GM23248 (cell line): ENCODE measurements at regions not wholly inside any gene's neighbourhood (a gene's known extent, or its start where the extent isn't known, plus 50 kb on each side); places are given as distances from the start of the nearest gene placed in this dataset.

Experiments used
- DNase-seq: peaks from one replicate; pipeline ENCODE4 v3.0.0-alpha.2; 2015
- H2AFZ ChIP-seq: fragments of 200-600 bp; sonication (generic); 2 replicates; pipeline ENCODE4 v1.6.1; 2016; ENCODE audit warnings: antibody characterized with exemption
- H3F3A ChIP-seq: fragments of 200-600 bp; sonication (generic); 2 replicates; pipeline ENCODE4 v1.6.1; 2016; ENCODE audit warnings: mild to moderate bottlenecking, antibody characterized with exemption, mixed run types; ENCODE audit not compliant: insufficient read depth
- H3K27ac ChIP-seq: fragments of 200-600 bp; sonication (generic); 2 replicates; pipeline ENCODE4 v1.5.1; 2016; ENCODE audit warnings: mild to moderate bottlenecking
- H3K27me3 ChIP-seq: fragments of 200-600 bp; sonication (generic); replicated peaks from 2 replicates; pipeline ENCODE4 v1.6.1; 2016; ENCODE audit warnings: mild to moderate bottlenecking; ENCODE audit not compliant: insufficient read depth
- H3K36me3 ChIP-seq: fragments of 200-600 bp; sonication (generic); 2 replicates; pipeline ENCODE4 v1.6.1; 2016; ENCODE audit warnings: low read depth, mild to moderate bottlenecking
- H3K4me1 ChIP-seq: fragments of 200-600 bp; sonication (generic); 2 replicates; pipeline ENCODE4 v1.6.1; 2016; ENCODE audit warnings: mild to moderate bottlenecking; ENCODE audit not compliant: insufficient read depth
- H3K4me2 ChIP-seq: fragments of 200-600 bp; sonication (generic); one replicate; pipeline ENCODE4 v1.6.1; 2016; ENCODE audit warnings: mild to moderate bottlenecking; ENCODE audit not compliant: unreplicated experiment
- H3K4me3 ChIP-seq: fragments of 200-600 bp; sonication (generic); 2 replicates; pipeline ENCODE4 v1.5.1; 2016; ENCODE audit warnings: mild to moderate bottlenecking
- H3K79me2 ChIP-seq: fragments of 200-600 bp; sonication (generic); 2 replicates; pipeline ENCODE4 v1.6.1; 2016; ENCODE audit warnings: mild to moderate bottlenecking; ENCODE audit not compliant: insufficient read depth
- H3K9ac ChIP-seq: fragments of 200-600 bp; sonication (generic); 2 replicates; pipeline ENCODE4 v1.6.1; 2016; ENCODE audit warnings: mild to moderate bottlenecking
- H3K9me2 ChIP-seq: fragments of 200-600 bp; sonication (generic); 2 replicates; pipeline ENCODE4 v1.6.1; 2016; ENCODE audit warnings: mixed run types, mild to moderate bottlenecking, moderate library complexity; ENCODE audit not compliant: insufficient read depth
- H3K9me3 ChIP-seq: fragments of 200-600 bp; sonication (generic); one replicate; pipeline ENCODE4 v1.6.1; 2017; ENCODE audit warnings: low read depth
- H4K20me1 ChIP-seq: fragments of 200-600 bp; sonication (generic); 2 replicates; pipeline ENCODE4 v1.6.0; 2016; ENCODE audit not compliant: insufficient read depth
- EZH2 ChIP-seq: fragments of 200-600 bp; sonication (generic); IDR thresholded peaks from 2 replicates; pipeline ENCODE4 v1.6.1; 2018; ENCODE audit warnings: antibody characterized with exemption, mild to moderate bottlenecking; ENCODE audit not compliant: insufficient read depth, poor library complexity, severe bottlenecking
- EZH2phosphoT487 ChIP-seq: fragments of 200-600 bp; sonication (generic); IDR thresholded peaks from 2 replicates; pipeline ENCODE4 v1.6.1; 2018; ENCODE audit warnings: antibody characterized with exemption, moderate library complexity, mild to moderate bottlenecking, low read depth; ENCODE audit not compliant: insufficient read depth
- WGBS, 2 experiments: methylation state at CpG; one replicate each; pipeline ENCODE4 v1.1.6; 2015 to 2017; ENCODE audit warnings: low lambda C conversion rate in 2 of 2, low coverage in 1 of 2; ENCODE audit errors: missing lambda C conversion rate in 2 of 2; 5-methylcytosine and 5-hydroxymethylcytosine counted together
- in situ Hi-C: fragments of 300-500 bp; cut with MboI; formaldehyde crosslinking; loops from 2 replicates; pipeline ENCODE4 v1.15.0; 2020

GRCh38 chr2:107036293-107036692, 150.3 kb upstream of the ST6GAL2 start:
- Histone ChIP-seq H3K4me2 (no peak overlapping the region), H3K9me3 (no peaks in the 10 kb centered on the region), H4K20me1 (no peaks in the 10 kb centered on the region), H2AFZ (no peak overlapping the region), H3K4me1 (no peaks in the 10 kb centered on the region), H3K9me2 (no peaks in the 10 kb centered on the region), H3K79me2 (no peaks in the 10 kb centered on the region), H3K4me3 (no peak overlapping the region), H3K27ac (no peak overlapping the region), H3K9ac (no peak overlapping the region), H3F3A (no peaks in the 10 kb centered on the region), H3K36me3 (no peaks in the 10 kb centered on the region), H3K27me3 (peaks cover 11% of the 10 kb centered on the region; the same call in 1 of the 2 replicates)
- 58 to 60% methylated on average over 5 of the region's 5 CpGs for WGBS, 2 experiments
- in situ Hi-C loops: no loop called here
- no peak for TF ChIP-seq EZH2
- TF ChIP-seq EZH2phosphoT487: no peak
- no peak for DNase-seq

GRCh38 chr2:107062173-107062572, 176.2 kb upstream of the ST6GAL2 start:
- WGBS, 2 experiments: 1 to 4% methylated on average over 4 of the region's 4 CpGs
- H3K9me3 ChIP-seq: no peaks in the 10 kb centered on the region
- no peak for DNase-seq
- no peak overlapping the region for H3K27ac ChIP-seq
- peaks cover 17% of the 10 kb centered on the region; the same call in 1 of the 2 replicates for H3K27me3 ChIP-seq
- H3K9ac ChIP-seq: no peak overlapping the region
- H3K9me2 ChIP-seq: no peaks in the 10 kb centered on the region
- H3K79me2 ChIP-seq: no peaks in the 10 kb centered on the region
- in situ Hi-C loops: no loop called here
- H3K4me2 ChIP-seq: no peak overlapping the region
- no peaks in the 10 kb centered on the region for H4K20me1 ChIP-seq
- no peak overlapping the region for H3K4me3 ChIP-seq
- H3K36me3 ChIP-seq: no peaks in the 10 kb centered on the region
- no peak for TF ChIP-seq EZH2phosphoT487
- no peak for TF ChIP-seq EZH2
- no peaks in the 10 kb centered on the region for H3K4me1 ChIP-seq
- no peaks in the 10 kb centered on the region for H3F3A ChIP-seq
- no peak overlapping the region for H2AFZ ChIP-seq

- 38 to 40% methylated on average over 5 of the region's 5 CpGs for WGBS, 2 experiments
- no peak for TF ChIP-seq EZH2phosphoT487
- TF ChIP-seq EZH2: no peak
- H3K27ac ChIP-seq: no peak overlapping the region
These were observed 176.7 kb upstream of the ST6GAL2 start for GRCh38 chr2:107062599-107063220.

GRCh38 chr2:107063228-107063627, 177.3 kb upstream of the ST6GAL2 start:
- peaks cover 17% of the 10 kb centered on the region; the same call in 1 of the 2 replicates for H3K27me3 ChIP-seq
- H3K4me1 ChIP-seq: no peaks in the 10 kb centered on the region
- H3F3A ChIP-seq: no peaks in the 10 kb centered on the region
- 66 to 69% methylated on average over 3 of the region's 3 CpGs for WGBS, 2 experiments
- H3K79me2 ChIP-seq: no peaks in the 10 kb centered on the region
- in situ Hi-C loops: no loop called here
- H3K4me3 ChIP-seq: no peak overlapping the region
- TF ChIP-seq EZH2 (no peak), EZH2phosphoT487 (no peak)
- H3K27ac ChIP-seq: no peak overlapping the region
- no peak overlapping the region for H2AFZ ChIP-seq
- no peak overlapping the region for H3K9ac ChIP-seq
- no peaks in the 10 kb centered on the region for H3K9me2 ChIP-seq
- no peaks in the 10 kb centered on the region for H4K20me1 ChIP-seq
- no peak for DNase-seq
- no peaks in the 10 kb centered on the region for H3K36me3 ChIP-seq
- no peaks in the 10 kb centered on the region for H3K9me3 ChIP-seq
- H3K4me2 ChIP-seq: no peak overlapping the region

More at GRCh38 chr2:107062599-107063220, 176.7 kb upstream of the ST6GAL2 start:
- peaks cover 17% of the 10 kb centered on the region; the same call in 1 of the 2 replicates for H3K27me3 ChIP-seq
- H3K4me3 ChIP-seq: no peak overlapping the region
- H3K9me2 ChIP-seq: no peaks in the 10 kb centered on the region
- no peak overlapping the region for H3K4me2 ChIP-seq
- DNase-seq: no peak
- H2AFZ ChIP-seq: no peak overlapping the region
- no peaks in the 10 kb centered on the region for H3K9me3 ChIP-seq
- no peak overlapping the region for H3K9ac ChIP-seq
- no peaks in the 10 kb centered on the region for H3K79me2 ChIP-seq
- H3K4me1 ChIP-seq: no peaks in the 10 kb centered on the region
- H4K20me1 ChIP-seq: no peaks in the 10 kb centered on the region
- in situ Hi-C loops: no loop called here
- H3K36me3 ChIP-seq: no peaks in the 10 kb centered on the region
- H3F3A ChIP-seq: no peaks in the 10 kb centered on the region
